ENCODE measurements at regions not wholly inside any gene's neighbourhood (a gene's known extent, or its start where the extent isn't known, plus 50 kb on each side); places are given as distances from the start of the nearest gene placed in this dataset.
A peak's percentile ranks its signal among the peaks of the same experiment; 100 is the strongest.

GRCh38 chr11:15704556-15704955 is 589.8 kb downstream of the INSC start:
- H3K27ac ChIP-seq: no peak overlapping the region
- H3K27me3 ChIP-seq: no peaks in the 10 kb centered on the region
- no peak for ATAC-seq

GRCh38 chr11:15705891-15706290 is 591.2 kb downstream of the INSC start:
- 70% methylated on average over 5 of the region's 5 CpGs; no CpG with 5 or more reads in 1 of the 2 donors for WGBS, 2 donors (ENCODE audit: low coverage in 1 of 2)
- Histone ChIP-seq H3K4me3 (no peak overlapping the region), H3K27me3 (no peaks in the 10 kb centered on the region), H3K4me1 (peaks cover 0 to 12% (median 0%) of the 10 kb centered on the region in 3 donors), H3K27ac (no peak overlapping the region), H3K36me3 (no peaks in the 10 kb centered on the region), H3K9me3 (no peaks in the 10 kb centered on the region)
- TF ChIP-seq POLR2AphosphoS5 (IDR thresholded peaks at IDR 0.05): no peak
- no peak for TF ChIP-seq CTCF (IDR thresholded peaks at IDR 0.05)
- TF ChIP-seq POLR2A (IDR thresholded peaks at IDR 0.05): no peak
- TF ChIP-seq EP300 (IDR thresholded peaks at IDR 0.05): no peak
- no peak for ATAC-seq

More at GRCh38 chr11:15704556-15704955, 589.8 kb downstream of the INSC start:
- no peaks in the 10 kb centered on the region for H3K9me3 ChIP-seq
- no peak overlapping the region for H3K4me3 ChIP-seq
- H3K4me1 ChIP-seq: peaks cover 0 to 12% (median 0%) of the 10 kb centered on the region in 3 donors
- no peak for TF ChIP-seq POLR2A (IDR thresholded peaks at IDR 0.05)
- no peaks in the 10 kb centered on the region for H3K36me3 ChIP-seq

GRCh38 chr11:15707194-15707593 is 592.5 kb downstream of the INSC start:
- Histone ChIP-seq H3K4me1 (peaks cover 0 to 12% (median 0%) of the 10 kb centered on the region in 3 donors), H3K4me3 (no peak overlapping the region), H3K9me3 (no peaks in the 10 kb centered on the region), H3K27me3 (no peaks in the 10 kb centered on the region), H3K27ac (no peak overlapping the region), H3K36me3 (no peaks in the 10 kb centered on the region)
- no peak for ATAC-seq
- 94% methylated on average over 1 of the region's 1 CpG; no CpG with 5 or more reads in 1 of the 2 donors for WGBS, 2 donors (ENCODE audit: low coverage in 1 of 2)
- TF ChIP-seq EP300 (IDR thresholded peaks at IDR 0.05): no peak
- no peak for TF ChIP-seq CTCF (IDR thresholded peaks at IDR 0.05)
- no peak for TF ChIP-seq POLR2AphosphoS5 (IDR thresholded peaks at IDR 0.05)
- TF ChIP-seq POLR2A (IDR thresholded peaks at IDR 0.05): no peak

GRCh38 chr11:15707971-15708370 is 593.2 kb downstream of the INSC start:
- TF ChIP-seq POLR2A (IDR thresholded peaks at IDR 0.05) (no peak), POLR2AphosphoS5 (IDR thresholded peaks at IDR 0.05) (no peak)
- Histone ChIP-seq H3K36me3 (no peaks in the 10 kb centered on the region), H3K4me1 (peaks cover 0 to 12% (median 0%) of the 10 kb centered on the region in 3 donors), H3K27ac (no peak overlapping the region), H3K4me3 (no peak overlapping the region), H3K27me3 (no peaks in the 10 kb centered on the region), H3K9me3 (no peaks in the 10 kb centered on the region)
- peak; percentile 41 for ATAC-seq
- WGBS, 2 donors (ENCODE audit: low coverage in 1 of 2): 41 to 42% methylated on average over 2 of the region's 2 CpGs

GRCh38 chr11:15710580-15711275 is 596.0 kb downstream of the INSC start:
- Histone ChIP-seq H3K36me3 (no peaks in the 10 kb centered on the region), H3K9me3 (no peaks in the 10 kb centered on the region), H3K4me3 (no peak overlapping the region), H3K27ac (no peak overlapping the region), H3K27me3 (no peaks in the 10 kb centered on the region), H3K4me1 (peaks cover 0 to 12% (median 0%) of the 10 kb centered on the region in 3 donors)
- WGBS, 2 donors (ENCODE audit: low coverage in 1 of 2): 84 to 86% methylated on average over 3 of the region's 3 CpGs
- TF ChIP-seq POLR2A (IDR thresholded peaks at IDR 0.05): no peak
- no peak for TF ChIP-seq POLR2AphosphoS5 (IDR thresholded peaks at IDR 0.05)
- TF ChIP-seq EP300 (IDR thresholded peaks at IDR 0.05): no peak
- no peak for TF ChIP-seq CTCF (IDR thresholded peaks at IDR 0.05)
- ATAC-seq: no peak

GRCh38 chr11:15711311-15711710 is 596.6 kb downstream of the INSC start:
- Histone ChIP-seq H3K4me1 (peaks cover 0 to 12% (median 0%) of the 10 kb centered on the region in 3 donors), H3K9me3 (no peaks in the 10 kb centered on the region), H3K36me3 (no peaks in the 10 kb centered on the region), H3K27me3 (no peaks in the 10 kb centered on the region), H3K4me3 (no peak overlapping the region), H3K27ac (no peak overlapping the region)
- TF ChIP-seq POLR2AphosphoS5 (IDR thresholded peaks at IDR 0.05) (no peak), POLR2A (IDR thresholded peaks at IDR 0.05) (no peak), CTCF (IDR thresholded peaks at IDR 0.05) (no peak), EP300 (IDR thresholded peaks at IDR 0.05) (no peak)
- 77% methylated on average over 2 of the region's 2 CpGs; no CpG with 5 or more reads in 1 of the 2 donors for WGBS, 2 donors (ENCODE audit: low coverage in 1 of 2)
- no peak for ATAC-seq
